GM19455 (cell line): ENCODE measurements at regions not wholly inside any gene's neighbourhood (a gene's known extent, or its start where the extent isn't known, plus 50 kb on each side); places are given as distances from the start of the nearest gene placed in this dataset.
A peak's percentile ranks its signal among the peaks of the same experiment; 100 is the strongest.

Experiments used
- ATAC-seq: cut with Tn5 transposase; IDR thresholded peaks from one replicate; pipeline ENCODE4 v1.9.1; 2021; ENCODE audit not compliant: unreplicated experiment

DNA sequence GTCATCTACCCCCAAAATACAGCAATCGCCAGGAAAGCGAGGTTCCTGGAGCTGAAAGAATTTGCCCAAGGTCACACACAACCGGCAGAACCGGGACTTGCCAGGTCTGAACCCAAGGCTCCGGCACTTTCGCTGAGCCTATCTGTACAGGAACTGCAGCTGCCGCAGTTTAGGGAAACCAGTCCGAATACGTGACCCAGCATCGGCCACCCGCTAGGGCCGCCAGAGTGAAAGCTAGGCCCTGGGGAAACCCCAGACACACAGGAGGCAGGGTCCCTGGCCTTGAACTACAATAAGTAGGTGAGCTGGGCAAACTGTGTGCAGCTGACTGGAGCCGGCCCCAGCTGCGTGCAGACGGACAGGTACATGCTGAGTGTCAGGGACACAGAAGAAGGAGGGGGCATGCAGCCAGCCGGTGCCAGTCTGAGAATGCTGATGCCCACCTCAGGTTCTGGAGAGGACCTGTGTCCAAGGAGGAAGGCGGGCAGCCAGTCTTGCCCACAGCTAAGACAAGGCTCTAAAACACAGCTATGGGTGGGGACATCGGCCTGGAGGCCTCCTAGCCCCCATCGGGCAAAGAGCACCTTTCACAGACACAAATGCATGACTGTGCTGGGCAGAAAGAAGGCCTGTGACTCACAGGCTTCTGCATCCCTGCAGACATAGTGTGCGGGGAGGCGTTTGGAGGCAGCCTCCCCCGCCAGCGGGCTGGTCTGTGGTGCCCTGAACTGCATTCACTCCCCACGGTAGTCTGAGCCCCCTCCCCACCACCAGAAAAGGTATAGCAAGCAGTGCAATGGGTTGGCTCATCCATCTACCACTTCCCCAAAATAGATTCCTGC lies 107.4 kb upstream of the ID2 start:
- ATAC-seq: peak; percentile 64

- no peak for ATAC-seq
Measured at GRCh38 chr2:8575038-8575833, 106.6 kb upstream of the ID2 start.

GRCh38 chr2:8575834-8576423 lies 105.9 kb upstream of the ID2 start:
- no peak for ATAC-seq

DNA sequence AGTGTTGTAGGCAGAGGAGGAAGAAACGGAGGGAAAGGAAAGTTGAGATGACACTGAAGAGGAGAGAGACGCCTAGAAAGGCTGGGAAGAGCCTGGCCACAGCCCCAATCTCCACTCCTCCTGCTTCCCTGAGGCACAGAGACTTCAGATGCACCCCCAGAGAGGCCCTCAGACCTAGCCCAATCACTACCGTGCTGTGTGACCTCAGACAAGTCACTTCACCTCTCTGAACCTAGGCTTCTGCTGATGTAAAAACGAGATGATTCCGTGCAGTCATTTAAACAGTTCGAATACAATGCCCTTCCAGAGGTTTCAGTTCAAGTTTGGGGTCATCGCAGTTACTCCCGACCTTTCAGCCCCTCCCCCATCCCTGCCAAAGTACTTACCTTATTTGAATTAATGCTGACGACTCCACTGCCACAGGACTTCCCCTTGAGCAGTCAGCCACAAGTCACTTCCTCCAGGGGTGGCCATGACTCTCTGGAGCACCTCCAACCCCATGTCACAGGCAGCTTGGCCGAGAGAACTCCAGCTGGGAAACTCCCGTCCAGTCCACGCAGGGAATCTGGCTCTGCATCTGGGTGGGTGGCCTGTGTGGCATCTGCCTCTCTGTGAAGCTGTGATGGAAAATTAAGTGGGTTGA lies 105.2 kb upstream of the ID2 start:
- ATAC-seq: no peak

DNA sequence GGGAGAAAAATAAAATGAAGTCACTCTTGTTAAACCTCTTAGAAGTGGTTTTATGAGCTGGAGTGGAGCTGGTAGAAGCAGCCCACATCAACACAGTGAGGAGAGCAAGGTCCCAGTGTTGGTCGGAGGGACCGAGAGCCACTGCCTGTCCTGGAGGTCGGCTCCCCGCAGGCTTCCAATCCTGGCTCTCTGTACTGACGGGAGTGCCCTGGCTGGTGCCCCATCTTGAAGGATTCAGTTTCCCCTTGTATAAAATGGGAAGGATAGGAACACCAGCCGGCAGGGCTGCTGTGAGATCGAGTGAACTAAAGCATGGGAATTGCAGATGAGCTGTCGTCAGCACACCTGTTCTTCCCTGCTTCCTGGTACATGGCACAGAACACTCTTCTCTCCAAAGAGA lies 104.3 kb upstream of the ID2 start:
- no peak for ATAC-seq

DNA sequence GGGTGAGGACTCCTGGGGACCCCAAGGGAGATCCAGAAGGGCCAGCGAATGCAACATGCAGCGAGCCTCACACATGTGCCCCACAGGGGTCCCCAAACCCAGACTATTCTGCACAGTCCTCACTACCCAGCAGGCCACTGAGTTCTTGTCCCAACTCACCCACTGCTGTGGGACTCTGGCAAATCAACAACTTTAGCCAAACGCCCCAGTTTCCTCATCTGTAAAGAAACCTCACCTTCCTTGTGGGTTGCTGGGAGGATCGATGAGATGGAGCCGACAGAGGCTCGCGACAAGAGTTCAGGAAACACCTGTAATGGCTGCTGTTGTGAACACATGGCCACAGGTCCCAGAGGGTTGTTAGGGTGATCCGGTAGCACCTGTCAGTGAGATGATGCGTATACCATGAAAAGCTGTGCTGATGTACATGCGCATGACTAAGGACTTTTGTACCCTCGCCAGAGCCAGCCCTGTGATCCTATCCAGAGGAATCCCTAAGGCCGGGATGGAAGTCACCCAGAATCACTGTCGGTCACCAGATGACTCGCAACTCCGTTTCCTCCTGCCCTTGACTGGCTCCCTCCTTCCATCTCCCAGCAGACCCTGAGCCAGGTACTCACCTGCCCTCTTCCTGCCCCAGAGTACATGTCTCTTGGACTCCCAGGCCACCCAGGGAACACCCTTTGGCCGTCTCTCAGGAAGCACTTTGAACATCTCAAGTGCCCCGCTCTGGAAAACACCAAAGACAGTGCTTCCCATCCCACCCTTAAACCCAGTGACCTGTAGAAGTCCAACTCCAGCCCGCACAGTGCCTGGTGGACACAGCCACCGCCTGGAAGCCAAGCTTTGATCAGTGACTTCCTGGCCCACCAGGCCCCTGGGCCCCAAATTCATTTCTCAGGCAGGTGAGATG lies 103.3 kb upstream of the ID2 start:
- no peak for ATAC-seq

DNA sequence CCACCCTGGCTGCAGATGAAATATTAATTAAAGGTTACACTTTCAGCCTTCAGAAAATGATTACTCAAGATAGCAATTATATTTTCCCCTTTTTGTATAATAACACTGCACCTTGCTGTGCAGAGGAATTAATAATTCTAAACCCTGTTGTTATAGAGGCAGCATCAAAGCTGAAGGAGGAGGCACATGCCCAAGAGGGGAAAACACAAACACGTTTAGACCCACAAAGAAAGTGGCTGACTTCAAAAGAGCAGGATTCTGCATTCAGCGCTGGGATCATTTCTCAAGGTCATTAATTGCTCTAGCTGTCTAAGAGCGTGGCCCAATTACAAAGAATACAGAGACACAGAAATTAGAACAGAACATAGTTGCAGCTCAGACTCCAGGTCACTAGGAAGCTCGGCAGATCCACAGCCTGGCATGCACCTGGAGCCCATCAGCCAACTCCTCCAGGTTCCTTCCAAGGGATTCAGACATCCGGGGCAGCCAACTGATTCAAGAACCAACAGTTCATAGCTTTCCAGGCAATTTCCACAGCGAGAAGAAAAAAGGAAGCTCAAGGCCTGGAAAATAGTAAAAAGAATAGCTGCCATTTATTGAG lies 102.3 kb upstream of the ID2 start:
- ATAC-seq: no peak

GRCh38 chr2:8580316-8581233 lies 101.3 kb upstream of the ID2 start:
- ATAC-seq: no peak

- ATAC-seq: no peak
Measured at GRCh38 chr2:8581234-8581561, 100.7 kb upstream of the ID2 start.

DNA sequence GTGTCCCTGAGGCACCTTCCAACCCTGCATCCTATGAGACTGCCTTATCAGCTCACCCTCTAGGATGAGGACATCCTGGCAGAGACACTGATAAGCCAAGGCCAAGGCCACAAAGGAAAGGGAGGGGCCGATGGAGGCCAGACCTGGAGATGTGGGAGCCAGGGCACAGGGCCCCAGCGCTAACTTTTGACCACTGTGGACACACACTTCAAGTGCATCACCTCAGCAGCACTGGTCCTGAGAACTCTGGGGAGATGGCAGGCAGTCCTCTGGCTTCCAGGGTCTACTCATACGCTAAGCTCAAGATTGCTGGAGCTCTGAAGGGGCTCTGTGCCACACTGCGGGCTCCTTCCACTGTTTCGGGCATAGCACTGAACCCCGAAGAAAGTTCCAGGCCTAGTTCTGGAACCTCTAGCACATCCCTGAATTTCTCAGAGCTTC lies 100.2 kb upstream of the ID2 start:
- ATAC-seq: no peak

DNA sequence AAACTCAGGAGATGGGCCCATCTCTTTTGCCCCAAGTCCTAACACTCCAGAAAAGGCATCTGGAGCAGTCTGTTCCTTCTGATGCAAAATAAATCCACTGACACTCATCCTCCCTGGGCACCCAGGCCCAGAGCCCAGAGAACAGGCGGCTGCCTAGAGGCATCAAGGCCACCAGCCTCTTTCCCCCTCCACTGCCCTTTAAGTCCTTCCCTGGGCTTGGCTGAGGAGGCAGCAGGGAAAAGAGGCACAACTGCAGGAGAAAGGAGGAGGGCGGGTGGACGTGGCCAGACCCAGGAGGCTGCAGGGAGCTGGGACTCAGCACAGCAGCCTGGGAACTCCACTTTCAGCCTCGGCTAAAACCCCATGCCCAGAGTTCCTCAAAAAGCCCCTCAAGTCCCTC lies 99.7 kb upstream of the ID2 start:
- ATAC-seq: no peak

GRCh38 chr2:8582651-8583399 lies 99.0 kb upstream of the ID2 start:
- ATAC-seq: no peak

DNA sequence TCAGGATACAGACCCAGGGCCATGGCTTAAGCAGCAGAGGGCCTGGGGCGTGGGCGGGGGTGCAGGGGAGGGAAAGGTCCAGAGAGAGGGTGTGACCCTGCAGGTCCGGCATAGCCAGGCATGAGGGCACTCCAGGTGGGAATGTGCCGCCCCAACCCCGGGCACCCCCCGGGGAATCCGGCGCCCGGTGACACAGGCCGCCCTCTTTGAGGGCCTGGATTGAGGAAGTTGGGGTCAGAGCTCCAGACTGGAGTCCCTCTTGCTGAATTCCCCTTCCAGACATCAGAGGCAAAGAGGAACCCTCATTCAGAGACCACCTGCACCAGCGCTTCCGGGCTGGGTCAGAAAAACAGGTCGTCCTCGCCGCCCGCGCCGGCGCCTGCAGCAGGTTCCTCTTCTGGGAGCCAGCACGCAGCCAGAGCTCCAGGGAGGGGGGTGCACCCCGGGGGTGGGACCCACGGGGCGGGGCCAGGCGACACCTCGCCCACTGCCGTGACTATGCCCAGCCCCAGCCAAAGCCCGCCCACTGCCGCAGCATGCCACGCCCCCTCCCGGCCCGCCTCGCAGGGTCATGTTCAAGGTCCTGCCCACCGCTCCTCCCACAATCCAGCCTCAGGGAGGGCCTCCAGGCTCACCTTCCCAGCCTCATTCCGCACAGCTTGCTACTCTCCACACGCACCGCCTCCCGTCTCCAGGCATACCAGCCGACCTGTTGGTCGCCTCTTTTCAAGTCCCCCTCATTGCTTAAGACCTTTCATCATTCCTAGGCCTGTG lies 98.3 kb upstream of the ID2 start:
- peak; percentile 79 for ATAC-seq

- ATAC-seq: no peak
Measured at GRCh38 chr2:8584174-8585066, 97.4 kb upstream of the ID2 start.

DNA sequence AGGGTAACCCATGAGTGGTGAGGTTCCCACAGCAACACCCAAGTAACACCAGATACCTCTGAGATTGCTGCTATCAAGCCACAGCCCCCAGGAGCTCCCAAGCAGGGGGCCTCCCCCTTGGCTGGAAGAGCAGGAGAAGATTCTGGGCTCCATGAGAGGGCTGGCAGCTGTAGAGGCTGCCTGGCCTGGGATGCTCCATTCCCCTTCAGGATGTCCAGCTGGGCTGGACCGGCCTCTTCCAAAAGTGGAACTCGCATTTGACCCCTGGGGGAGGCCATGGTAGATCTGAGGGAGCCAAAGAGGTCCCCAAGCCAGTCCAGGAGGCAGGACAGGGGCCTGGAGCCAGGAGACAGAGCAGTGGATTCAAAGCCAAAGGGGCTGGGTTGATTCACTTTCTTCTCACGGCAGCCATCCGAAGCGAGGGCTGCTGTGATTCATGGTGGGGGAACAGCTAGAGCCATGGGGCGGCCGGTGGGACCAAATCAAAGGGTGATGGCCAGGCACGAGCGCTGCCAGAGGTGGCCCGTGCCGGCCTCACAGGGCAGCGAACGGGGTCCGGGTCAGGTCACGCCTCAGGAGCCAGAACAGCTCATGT lies 95.3 kb upstream of the ID2 start:
- ATAC-seq: no peak

DNA sequence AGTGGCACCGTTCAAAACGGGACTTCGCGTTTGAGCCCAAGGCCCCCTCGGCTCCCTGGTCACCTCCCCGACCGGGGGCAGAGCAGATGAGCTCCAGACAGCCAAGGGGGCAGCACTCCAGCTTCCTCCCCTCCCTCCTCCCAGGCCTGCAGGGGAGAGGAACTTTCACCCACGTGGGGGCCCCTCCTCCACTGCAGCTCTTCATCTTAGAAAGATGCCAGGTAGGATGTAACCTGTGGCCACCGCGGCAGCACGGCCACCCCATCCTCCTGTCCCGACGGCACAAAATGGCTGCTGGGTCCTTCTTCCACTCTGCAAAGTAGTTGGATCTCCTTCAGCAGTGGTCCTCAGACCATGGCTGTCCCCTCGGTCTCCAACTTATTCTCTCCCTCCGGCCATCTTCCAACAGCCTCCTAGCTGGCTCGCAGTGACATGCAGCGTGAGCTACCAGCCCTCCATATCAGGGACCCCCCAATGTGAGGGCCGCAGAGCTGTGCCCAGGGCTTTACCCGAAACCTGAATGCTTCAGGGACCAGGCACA lies 94.5 kb upstream of the ID2 start:
- no peak for ATAC-seq
